NCI-H2227 treated with DMSO at 0.1 percent for 48 hours (cell line): ENCODE measurements at regions not wholly inside any gene's neighbourhood (a gene's known extent, or its start where the extent isn't known, plus 50 kb on each side); places are given as distances from the start of the nearest gene placed in this dataset.

Experiments used
- DNase-seq: peaks from one replicate; lab custom pipeline; 2025; lab: John Stamatoyannopoulos, UW

DNA sequence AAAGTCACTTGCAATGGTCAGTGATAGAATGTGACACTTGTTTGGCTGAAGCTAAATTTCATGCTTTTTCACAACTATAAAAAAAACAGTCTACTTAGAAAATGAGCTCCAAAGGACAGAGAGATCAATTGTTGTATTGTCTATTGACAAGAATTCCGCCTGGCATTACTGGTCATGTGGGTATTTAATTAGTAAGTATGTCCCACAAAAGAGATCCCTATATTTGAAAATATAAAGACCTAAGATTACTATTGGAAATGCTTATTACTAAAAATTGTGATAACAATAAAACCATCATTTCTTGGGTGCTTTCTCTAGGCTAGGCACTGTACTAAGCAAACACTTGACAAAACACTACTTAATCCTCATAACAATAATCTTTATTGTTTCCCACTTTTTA is 745.2 kb upstream of the C9orf72 start:
- DNase-seq = no peak

DNA sequence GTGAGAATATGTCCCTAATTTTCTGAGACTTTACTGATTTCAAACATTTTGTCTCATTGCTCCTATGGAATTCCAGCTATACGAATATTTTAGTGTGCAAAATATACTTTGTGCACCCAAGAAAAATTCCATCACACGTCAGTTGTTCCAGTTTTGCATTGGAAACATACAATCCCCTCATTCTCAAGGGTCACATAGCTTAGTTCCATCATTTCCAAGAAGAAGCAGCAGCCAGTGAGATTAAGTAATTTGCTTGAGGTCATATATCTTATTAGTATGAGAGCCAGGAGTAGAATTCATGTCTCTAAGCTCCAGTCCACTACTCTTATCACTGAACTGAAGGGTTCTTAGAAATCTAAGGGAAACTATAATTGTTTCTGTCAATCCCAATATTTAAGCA is 746.7 kb upstream of the C9orf72 start:
- DNase-seq = no peak

DNA sequence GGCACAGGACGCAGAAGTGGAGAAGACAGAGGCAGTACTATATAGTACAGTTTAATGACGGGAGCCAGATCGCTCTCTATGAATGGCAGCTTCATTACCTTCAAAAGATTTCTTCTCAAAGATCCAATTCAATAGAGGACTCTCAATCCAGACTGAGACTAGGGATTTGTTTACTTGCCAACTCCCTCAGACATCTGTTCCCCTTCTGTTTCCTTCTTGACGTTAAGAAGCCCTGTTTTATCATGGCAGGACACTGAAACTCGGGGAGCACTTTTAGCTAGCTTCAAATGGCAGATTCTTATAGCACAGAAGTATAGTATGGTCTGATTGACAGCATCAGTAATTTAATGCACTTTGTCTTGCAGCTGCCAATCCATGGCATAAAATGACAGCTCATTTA is 747.3 kb upstream of the C9orf72 start:
- no peak for DNase-seq

DNA sequence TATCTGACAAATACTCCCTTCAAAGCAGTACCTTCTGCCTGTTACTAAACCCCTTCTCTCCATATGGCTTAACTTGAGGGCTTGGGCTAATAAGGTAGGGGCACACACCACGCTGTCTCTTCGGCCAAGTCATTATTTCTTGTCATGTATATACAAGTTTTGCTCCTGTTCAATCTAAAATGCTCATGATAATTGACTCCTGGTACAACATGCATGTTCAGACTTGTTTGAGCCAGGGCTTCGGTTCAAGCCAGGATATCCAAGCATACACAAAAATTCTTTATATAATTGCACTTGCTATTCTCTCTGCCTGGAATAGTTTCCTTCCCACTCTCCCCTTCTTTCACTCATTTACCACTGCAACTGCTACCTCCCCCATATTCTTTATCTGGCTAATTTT is 756.0 kb upstream of the C9orf72 start:
- DNase-seq = no peak

DNA sequence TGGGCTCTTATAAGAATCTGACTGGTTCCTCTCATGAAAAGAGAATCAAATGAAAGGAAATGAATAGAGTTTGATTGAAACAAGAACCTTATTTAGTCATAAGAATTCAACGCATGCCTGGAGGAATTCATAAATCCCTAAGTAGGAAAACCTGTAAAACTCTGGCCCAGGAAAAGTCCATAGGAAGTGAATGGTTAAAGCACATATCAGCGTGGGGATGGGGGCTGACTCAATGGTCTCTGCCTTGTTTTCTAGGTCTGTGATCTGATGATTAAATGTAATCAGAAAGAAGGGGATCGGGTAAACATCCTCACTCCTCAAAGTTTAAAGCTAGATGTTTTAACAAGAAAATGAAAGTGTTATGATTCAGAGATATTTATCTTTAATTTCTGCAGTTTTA is 759.4 kb upstream of the C9orf72 start:
- DNase-seq = no peak

DNA sequence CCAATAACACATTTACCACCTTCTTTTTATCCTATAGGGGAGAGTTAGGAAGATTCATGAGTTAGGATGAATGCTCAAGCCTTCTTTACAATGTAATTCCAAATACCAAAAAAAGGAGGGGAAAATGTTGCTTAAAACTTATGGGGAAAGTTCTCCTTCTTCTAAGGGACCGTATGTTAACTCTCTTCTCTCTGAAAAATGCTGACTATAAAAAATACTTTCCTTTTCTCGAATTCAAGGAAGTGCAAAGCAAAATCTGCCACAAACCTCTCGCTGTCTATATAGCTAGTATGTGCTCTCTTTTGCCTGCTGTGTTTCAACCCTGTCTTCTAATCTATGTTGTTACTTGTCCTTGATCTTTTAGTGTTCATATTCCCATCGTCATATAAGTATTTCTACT is 768.6 kb upstream of the C9orf72 start:
- DNase-seq = no peak

DNA sequence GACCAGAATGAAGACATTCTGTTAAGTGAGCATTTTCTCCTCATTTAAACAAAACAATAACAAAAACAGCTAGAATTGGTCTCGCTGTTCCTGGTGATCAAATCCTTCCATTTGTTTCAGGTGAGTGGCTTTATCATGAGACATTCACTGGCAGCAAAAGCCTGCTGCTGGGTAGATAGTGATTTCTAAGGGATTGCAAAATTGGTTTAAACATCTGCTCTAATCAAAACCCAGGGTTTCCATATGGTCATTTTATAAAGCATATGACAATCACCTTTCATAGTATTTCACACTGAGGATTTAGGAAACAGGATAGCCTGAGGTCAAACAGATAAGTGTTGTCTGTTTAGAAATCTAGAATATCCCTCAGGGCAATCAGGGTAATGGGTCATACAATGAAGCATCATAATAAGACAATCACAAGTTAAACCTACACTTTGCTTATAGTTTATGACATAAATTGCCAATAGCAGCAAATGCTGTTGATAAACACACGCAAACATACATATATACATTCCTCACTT is 769.6 kb upstream of the C9orf72 start:
- no peak for DNase-seq

DNA sequence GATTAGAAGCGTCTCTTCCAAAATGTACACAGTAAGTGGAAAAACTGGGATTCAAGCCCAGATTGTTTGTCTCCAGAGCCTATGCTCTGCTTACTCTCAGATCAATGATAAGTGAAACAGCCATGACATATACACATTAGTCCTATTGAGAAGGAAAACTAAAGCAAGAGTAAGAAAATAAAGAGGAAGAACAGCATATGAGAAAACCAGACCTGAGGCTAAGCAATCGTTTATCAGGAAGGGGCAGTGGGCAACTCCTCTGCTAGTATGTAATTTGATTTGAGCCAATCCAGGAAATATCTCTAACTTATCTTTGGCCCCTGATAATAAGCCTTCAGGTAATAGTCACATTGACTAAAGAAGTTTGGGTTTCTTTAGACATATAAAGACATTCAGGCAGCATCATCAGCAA is 789.9 kb upstream of the C9orf72 start:
- DNase-seq = no peak

DNA sequence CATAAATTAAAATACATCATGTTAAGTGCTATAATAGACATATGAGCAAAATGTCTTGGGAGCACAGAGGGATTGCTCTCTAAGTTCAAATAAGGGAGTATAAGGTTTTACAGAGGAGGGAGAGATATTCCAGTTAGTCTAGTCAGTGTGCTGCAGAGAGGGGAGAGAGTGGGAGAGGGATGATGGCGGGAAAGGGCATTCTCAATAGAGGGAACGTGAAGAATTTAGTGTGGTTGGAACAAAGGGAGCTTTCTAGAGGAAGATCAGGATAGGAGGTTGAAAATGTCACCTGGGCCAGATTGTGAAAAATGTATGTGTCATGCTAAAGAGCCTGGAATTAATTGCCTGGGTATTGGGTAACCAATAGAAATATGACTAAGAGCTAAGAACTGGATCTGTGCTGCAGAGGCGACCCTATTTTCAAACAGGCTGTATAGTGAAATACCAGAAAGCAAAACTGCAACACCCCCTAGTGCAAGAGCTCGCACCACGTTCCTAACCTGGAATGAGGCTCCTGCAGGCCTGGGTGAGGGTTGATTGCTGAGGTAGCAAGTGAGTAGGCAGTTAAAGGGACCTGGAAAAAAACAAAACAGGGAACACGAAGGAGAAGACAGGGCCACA is 791.8 kb upstream of the C9orf72 start:
- DNase-seq = no peak

DNA sequence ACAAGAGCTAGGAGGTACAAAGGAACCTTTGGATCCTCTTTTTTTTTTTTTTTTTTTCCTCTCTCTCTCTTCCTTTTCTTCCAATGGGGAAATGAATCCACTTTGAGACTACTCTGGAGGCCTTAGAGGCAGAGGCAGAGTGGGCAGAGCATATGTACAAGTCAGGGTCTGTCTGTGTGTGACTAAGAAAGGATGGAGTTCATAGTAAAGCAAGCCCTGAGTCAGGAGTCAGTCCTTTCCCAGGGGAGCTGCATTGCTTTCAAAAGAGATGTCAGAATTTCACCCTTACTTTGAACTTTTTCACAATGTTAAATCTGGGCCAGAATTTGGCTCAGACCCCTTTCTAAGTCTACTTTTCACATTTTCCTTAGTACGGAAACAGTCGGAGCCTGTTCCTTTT is 792.4 kb upstream of the C9orf72 start:
- DNase-seq = no peak

DNA sequence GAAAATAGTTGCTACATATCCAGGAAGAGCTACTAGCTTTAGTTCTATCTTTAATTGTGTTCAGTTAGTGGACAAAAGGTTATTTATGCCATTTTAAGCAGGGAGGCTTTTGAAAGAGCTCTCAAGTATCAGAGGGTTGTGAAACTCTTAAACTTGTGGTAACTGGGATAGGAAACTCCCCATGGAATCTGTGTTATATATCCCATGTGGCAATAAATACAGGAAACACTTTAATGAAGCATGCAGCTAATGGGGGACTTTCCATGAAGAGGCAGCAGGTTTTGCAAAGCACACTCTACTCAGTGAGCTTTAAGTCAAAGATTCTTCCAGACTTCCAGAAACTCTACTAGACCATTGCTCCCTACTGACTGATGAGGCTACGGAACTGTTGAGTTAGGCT is 805.0 kb upstream of the C9orf72 start:
- DNase-seq = no peak

DNA sequence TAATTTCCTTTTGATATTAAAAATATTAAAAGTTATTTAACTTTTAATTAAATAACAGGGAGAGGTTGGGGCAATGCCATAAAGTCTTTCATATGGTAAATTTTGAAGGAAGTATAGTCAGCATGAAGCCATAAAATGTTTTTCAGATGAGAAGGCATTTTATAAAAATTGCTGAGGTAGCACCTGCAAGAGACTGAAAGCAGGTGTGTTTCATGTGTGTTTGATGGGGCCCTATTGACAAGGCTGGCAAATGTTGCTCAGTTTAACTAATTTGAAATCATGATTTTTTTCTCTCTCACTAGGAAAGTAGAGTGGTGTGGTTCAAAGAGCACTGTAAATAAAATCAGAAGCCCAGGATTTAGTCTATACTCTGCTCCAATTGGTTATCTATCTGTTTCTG is 805.8 kb upstream of the C9orf72 start:
- DNase-seq = no peak

DNA sequence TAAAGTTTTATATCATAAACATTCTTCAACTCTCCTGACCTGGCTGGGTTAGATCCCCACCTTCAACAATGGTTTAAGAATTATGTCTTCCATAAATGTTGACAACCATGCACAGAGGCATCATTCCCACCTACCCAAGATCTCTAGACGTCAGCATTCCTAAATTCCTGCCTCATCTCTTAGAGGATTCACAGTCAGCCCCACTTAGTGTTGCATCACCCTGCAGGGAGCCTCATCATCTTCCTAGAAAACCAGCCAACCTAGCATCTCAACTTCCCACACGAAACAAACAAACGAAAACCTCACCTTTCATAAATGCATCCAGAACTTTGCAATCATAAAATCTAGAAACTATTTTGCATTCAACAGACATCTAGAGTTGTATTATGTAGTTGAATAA is 816.1 kb upstream of the C9orf72 start:
- no peak for DNase-seq

DNA sequence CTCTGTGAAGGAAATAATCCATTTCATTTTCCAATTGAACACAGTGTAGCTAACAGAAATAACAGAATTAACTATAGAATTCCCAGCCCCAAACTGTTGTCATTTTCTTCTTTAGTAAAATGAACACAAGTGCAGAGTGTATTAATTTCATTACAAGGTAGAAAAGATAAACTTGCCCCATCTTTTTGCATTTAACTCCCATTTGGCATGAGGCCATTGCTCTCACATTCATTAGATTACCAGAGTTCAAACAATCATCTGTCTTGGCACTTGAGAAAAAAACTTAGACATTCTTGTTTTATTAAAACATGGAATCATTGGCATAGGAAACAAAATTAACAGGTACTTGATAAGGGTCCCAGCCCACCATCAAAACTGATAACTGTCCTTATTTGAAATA is 821.5 kb upstream of the C9orf72 start:
- DNase-seq = no peak

DNA sequence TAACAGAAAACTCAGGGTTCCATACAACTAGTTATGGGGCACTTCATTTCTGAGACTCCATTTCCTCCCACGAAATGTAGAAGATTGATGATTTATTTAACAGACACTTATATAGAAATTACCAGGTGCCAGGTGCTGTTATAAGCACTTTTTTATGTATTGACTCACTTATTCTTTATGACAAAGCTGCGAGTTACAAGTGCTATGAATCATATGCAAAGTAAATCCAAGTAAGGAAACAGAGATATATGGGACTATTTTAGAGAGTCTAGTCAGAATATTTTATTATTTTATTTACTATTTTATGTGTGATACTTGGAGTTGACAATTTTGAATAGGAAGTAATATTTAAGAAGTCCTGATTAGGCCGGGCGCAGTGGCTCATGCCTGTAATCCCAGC is 822.8 kb upstream of the C9orf72 start:
- DNase-seq = no peak

DNA sequence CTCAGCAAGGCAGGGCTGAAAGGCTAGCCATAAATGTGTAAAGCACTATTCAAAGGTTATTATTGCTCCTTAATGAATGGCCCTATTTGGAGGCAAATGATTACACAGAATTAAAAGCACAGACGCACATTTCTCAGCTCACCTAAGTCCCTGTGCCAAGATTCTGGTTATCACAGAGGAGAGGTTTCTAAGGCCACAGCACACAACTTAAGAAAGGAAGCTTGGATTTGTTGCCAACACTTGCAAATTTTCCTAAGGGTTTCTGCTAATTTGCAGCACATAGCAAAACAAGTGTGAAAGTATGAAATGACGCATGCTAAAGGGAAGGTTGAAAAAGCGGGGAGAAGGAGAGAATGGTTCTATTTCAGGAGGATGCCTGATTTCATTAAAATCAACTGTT is 834.1 kb upstream of the C9orf72 start:
- no peak for DNase-seq

DNA sequence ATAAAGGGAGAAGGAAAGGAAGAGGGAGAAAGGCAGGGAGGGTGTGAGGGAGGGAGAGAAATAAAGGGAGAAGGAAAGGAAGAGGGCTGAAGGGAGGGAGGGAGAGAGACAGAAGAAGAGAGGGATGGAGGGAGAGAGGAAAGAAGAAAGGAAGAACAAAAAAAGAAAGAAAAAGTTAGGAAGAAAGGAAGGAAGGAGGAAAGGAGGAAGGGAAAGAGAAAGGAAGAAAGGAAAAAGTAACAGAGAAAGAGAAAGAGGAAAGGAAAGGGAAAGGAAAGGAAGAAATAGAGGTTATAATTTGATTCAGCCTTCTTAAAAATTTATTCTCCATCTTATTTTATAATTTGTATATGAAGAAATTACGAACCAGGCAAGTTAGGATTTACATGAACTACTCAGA is 836.6 kb upstream of the C9orf72 start:
- DNase-seq = no peak

DNA sequence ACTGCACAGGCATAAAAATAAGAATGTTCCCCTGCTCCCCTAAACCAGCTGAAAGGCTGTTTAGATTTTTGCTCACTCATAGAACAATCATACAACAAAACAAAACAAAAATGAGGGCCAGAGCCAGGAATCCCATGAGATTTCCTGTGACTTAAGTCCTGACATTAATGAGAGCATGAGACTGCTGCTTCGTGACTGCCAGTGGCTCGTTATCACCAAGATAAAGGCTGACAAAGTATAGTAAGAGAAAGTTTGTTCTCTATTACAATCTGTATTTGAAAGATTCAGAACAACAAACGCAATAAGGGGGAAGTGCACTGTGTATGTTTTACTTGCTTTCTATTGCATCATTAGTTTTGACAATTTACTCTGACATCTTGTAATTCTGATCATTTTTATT is 837.1 kb upstream of the C9orf72 start:
- DNase-seq = no peak

DNA sequence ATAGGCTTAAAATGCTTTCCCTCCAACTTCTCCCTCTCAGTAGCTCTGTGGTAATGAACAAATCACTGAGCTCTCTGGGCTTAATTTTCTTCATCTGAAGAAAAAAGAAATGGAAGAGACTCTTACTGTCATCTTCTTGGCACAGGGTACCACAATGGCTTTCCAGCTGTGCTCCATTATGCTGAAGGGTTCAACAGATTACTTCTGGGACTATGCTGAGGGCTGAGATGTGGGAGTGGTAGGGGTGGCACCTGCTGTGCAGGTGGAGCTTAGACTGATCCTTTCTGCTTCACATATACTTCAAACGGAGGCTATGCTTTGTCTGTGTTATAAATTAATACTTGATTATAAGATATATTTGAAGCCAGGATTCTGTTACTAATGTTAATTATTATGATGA is 840.2 kb upstream of the C9orf72 start:
- DNase-seq = no peak

DNA sequence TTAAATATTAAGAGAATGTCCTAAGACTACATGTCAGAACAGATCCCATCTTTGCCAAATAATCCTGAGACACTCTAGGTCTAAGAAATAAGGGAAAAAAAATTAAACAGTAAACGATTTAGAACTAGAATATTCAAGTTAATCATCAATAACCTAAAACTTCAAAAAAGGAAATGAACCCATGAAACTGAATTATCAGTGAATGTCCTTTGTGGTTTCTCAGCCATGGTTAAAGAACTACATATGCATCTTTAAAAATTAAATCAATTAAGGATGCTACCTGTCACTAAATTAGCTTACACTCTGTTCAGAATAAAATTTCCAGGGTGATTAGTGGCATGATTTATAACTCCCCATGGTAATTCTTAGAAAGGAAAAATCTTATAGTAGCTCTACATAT is 850.0 kb upstream of the C9orf72 start:
- DNase-seq = no peak

DNA sequence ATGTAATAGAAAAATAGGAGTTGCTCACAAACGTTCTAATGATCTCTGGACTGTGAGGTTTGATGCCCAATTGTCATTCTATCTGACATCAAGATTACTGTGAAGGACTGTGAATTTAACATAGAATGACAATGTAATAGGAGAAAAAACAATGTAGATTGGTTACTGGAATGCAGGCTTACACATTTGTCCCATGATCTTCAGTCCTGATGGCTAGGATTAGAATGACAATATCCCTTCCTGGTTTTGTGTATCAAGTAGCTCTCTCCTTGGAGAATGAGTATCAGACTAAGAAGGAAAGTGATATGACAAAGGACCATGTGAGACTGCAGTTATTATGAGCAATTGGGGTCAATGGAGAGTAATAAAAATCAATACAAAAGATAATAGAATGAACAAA is 862.2 kb upstream of the C9orf72 start:
- no peak for DNase-seq

DNA sequence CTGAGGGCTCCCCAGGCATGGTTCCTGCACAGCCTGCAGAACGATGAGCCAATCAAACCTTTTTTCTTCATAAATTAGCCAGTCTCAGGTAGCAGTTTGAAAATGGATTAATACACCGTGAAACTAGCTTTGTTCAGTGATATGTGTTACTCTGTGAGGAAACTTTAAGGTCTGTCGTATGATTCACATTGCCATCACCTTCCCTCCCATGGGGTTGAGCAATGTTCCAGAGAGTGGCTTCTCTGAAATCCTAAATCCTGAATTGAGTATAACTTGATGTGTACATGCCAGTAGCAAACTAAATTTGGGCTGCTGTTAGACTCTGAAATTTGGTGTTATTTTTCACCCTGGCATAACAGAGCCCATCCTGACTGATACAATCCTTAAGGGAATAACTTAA is 866.4 kb upstream of the C9orf72 start:
- DNase-seq = no peak

DNA sequence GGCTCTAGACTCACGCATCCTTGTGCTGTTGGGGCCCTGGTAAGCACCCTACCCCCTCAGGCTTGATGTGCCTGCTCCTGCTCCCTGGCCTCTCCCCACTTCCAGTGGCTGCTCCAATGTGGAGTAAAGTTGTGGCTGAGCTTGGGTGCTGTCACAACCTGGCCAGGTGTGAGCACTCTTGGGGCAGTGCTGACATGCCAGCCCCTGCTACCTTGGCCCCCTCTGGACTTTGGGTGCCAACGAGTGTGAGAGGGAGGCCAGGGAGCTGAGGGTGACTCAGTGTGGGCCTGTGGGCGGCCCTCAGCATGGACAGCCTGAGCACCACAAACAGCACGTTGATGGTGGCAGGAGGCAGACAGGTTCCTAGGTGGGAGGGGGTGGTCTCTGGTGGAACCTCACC is 870.2 kb upstream of the C9orf72 start:
- no peak for DNase-seq

DNA sequence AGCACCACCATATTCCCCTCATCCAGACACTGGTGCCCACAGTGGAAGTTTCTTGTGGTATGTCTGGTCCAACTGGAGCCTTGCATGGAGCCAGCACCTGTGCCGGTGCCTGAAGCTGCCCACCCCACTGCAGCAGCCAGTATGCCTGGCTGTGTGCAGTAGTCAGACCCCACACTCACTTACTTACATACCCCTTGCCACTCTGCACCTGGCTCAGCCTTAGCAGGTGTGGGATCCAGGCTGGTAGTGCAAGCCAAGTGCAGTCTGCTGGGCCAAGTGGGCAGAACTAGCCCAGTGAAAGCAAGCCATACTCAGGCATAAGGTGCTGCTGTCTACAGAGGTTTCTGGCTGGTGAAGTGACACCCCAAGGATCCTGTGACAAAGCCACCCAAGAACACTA is 871.4 kb upstream of the C9orf72 start:
- no peak for DNase-seq

DNA sequence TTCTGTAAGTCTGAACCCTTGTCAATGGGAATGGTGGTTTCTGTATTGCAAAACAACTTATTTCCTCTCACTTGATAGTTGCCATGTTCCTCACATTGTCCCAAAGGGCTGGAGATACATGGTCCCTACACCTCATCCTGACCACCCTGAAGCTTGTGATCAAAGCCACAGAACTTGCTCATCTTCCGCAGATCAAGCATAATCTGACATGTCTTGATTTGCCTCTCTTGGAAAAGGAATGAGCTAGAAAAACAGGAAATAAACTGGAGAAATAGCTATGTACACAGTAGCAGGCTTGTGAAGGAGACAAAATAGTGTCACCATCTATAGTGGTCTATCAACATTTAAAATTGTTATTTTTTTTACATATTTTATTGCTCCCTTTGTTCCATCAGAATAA is 871.9 kb upstream of the C9orf72 start:
- DNase-seq = no peak
